NCI-H1436 (cell line): ENCODE measurements at regions not wholly inside any gene's neighbourhood (a gene's known extent, or its start where the extent isn't known, plus 50 kb on each side); places are given as distances from the start of the nearest gene placed in this dataset.

ENCODE experiments used
- DNase-seq: peaks from one replicate; lab custom pipeline; 2025; lab: John Stamatoyannopoulos, UW

DNA sequence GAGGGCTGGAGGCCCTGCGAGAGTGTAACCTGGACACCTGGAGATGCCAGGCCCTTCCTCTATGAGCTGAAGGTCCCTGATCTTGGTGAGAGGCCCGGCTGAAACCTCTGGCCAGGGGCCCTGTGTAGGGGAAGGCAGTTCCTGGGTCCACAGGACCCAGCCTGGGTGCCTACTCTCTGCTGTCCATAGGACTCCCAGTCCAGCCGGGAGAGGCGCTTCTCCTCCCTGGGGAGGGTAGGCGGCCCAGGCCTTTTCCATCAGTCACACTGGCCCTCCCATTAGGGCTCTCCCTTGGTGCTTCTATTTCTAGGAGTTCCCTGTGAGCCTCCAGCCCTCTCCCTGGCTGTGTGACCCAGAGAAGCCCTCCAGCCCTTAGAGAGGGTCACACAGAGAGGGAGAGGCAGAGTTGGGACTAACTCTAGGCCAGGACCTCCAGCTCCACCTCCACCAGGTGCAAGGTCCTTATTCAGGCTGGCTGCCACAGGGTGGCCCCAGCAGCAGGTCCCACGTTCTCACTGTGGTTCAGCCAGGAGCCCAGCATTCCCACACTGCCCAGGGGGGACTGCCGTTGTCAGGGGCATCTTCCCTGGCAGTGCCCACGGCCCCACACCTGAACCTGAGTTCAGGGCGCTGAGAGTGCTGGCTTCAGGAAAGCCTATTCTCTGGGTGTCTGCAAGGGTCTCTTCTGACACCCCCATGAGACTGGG, 146.8 kb downstream of the SMAD6 start:
- DNase-seq: no peak

DNA sequence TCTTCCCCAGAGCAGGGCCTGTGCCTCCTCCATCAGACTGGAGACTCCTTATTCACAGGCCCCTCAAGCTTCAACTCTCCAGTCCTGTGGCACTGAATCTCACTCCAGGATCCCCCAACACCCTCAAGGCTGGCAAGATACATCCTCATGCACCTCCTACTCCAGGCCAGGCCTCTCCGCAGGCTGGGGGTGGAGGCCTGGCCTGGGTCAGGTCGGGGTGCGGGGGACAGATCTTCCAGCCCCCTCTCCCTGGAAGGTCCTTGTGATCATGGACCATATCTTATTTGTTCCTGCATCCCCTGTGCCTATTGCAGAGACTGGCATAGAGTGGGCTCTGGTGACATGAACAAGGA, 147.3 kb downstream of the SMAD6 start:
- DNase-seq: no peak

GRCh38 chr15:66849746-66850077, 147.7 kb downstream of the SMAD6 start:
- no peak for DNase-seq

- no peak for DNase-seq
Observed at GRCh38 chr15:66850078-66850991, 148.3 kb downstream of the SMAD6 start.

- no peak for DNase-seq
Observed at GRCh38 chr15:66850996-66851310, 148.9 kb downstream of the SMAD6 start.

DNA sequence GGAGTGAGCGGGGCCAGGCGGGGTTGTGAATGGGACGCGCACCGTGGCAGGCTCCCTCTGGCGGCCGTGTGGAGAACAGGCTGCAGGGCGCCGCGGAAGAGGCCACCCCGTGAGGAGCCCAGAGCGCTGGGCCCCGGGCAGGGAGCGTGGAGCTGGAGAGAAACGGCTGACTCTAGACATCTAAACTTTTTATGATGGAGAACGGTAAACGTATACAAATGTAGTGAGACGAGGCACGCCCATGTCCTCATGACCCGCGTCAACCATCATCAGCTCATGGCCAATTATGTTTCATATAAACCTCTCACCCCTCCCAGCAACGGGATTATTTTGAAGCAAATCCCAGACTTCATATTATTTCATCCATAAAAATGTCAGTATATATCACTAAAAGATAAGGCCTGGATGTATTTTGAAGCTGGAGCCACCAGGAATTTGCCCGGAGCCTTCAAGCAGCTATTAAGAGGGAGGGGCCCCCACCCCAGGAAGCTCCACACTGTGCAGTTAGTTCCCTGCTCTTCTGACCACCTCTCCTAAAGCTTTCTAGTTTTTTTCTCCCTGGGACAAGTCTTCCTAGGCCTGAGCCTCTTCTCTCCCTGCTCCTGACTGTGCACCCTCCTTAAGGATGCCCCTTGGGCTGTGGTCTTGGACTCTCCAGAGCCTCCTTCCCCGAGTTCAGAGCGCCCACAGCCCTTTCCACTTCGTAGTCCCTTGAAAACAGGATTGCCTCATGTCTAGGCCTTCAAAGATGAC, 149.5 kb downstream of the SMAD6 start:
- peak; percentile 69 for DNase-seq

DNA sequence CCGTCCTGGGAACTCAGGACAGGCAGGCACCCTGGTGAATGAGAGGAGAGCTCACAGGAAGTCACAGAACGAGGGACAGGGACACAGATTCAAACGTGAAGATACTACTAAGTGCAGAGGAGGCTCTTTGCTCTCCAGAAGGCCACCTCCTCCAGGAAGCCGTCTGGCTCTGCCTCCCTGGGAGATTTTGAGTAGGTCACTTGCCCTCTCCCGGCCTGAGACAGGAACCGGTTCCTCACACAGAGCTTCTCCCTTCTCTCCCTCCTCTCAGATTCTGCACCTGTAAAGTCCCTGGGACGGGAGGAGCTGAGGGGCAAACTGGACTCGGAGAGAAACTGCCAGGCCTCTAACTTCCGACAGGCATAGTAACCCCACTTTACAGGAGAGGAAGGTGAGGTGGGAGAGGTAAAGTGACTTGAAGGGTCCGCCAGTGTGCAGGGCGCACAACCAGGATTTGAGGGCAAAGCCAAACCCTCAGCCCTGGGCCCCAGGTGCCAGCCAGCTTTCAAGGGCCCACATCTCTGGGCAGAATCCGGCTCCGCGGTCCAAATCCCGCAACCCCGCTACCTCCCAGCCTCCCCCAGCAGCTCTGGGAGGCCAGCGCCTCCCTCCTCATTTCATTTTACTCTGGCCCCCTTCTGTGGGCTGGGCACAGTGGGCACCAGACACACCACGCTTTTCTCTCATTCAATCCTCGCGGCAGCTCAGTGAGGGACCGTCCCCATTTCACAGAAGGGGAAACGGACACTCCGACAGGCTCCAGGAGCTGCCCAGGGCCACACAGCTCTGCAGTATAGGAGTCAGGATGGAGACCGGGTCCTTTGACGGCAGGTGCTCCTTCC, 150.2 kb downstream of the SMAD6 start:
- DNase-seq: no peak

DNA sequence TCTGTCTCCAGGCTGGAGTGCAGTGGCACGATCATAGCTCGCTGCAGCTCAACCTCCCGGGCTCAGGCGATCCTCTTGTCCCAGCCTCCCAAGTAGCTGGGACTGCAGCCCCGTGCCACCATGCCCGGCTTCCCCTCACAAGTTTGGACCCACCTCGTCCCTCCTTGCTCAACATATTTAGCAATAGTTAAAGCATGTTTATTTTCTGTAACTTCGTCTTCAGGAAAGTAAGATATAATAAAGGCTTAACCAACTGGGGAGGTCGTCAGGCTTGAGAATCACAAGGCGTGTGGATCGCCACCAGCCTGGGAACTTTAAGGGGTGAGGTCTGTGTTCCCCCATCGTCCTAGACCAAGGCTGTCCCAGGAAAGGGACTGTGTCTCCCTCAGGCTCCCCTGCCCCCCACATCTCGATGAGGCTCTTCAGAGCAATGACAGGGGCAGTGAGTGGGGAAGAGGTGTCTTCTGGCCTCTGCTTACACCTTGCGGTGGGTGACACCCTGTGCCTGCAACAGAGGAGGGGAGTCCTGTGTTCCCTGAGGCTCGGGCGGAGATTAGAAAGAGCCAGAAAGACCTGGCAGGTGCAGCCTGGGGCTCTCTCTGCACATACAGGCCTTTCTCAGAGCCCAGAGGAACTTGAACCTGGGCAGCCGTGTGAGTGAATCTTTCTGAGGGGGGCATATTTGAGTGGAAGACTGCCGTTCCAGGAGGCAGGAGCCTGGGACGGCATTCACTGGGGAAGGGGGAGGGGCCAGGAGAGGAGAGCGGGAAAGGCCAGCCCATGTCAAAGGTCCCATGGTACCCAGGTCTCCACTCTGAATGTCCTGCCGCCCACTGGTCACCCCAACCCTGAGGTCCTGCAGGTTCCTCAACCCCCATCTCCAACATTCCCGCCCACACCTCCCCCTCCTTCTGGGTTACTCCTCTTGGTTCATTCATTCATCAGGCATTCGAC, 152.3 kb downstream of the SMAD6 start:
- no peak for DNase-seq

GRCh38 chr15:66855041-66855440, 153.0 kb downstream of the SMAD6 start:
- DNase-seq: no peak

DNA sequence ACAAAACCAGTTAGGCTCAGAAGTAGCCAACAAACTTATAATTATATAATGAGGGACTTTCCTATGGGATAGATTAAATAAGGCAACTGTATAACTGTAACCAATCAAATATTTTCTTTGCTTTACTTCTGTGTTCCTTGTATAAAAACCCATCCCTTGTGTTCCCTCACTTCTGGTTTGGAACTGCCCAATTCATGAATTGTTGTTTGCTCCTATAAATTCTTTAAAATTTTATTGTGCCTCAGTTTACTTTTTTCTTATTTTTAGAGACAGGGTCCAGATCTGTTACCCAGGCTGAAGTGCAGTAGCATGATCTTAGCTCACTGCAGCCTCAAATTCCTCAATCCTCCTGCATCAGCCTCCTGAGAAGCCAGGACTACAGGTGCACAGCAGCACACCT, 155.7 kb downstream of the SMAD6 start:
- DNase-seq: no peak

GRCh38 chr15:66858423-66859207, 156.6 kb downstream of the SMAD6 start:
- no peak for DNase-seq

DNA sequence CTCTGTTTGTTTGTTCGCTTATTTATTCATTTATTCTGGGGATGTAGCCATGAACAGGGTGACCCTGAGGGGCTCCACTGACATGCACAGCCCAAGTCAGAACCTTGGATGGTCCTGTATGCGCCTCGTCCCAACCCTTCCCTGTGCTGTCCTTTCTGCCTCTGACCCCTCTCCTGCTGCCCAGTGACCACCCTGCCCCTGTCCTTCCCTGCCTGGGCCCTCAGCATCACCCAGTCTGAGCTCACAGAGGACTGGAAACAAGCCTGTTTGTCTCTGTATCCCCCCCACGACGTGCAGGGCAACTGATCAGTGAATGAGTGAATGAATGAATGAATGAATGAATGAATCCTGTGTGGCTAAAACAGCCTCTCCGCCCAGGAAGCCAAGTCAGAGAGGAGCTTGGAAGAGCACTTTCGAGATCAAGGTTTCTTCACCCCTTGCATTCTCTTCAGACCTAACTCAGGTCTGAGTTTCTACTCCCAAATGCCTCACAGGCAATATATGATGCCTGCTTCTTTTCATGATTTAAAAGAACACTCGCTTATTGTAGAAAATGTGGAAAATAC, 157.7 kb downstream of the SMAD6 start:
- no peak for DNase-seq

DNA sequence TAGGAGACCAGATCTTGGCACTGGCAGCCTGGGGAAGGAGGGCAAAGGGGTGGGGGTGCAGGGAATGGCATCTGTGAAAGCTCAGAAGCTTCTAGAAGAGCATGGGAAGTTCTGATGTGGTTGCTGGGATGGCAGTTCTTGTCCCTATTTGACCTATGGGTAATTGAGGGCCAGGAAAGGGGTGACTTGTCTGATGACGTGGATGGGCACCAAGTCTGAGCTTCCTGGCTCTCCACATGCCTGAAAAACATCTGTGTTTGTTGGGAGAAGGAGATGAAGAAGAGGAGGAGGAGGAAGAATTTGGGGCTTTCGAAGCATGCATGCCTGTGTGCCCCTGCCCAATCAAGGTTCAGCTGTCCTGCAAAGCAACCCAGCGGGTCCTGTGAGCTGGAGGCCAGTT, 158.8 kb downstream of the SMAD6 start:
- no peak for DNase-seq

GRCh38 chr15:66862111-66862939, 160.3 kb downstream of the SMAD6 start:
- no peak for DNase-seq

- peak; percentile 60 for DNase-seq
Observed at GRCh38 chr15:66862940-66863335, 160.9 kb downstream of the SMAD6 start.

DNA sequence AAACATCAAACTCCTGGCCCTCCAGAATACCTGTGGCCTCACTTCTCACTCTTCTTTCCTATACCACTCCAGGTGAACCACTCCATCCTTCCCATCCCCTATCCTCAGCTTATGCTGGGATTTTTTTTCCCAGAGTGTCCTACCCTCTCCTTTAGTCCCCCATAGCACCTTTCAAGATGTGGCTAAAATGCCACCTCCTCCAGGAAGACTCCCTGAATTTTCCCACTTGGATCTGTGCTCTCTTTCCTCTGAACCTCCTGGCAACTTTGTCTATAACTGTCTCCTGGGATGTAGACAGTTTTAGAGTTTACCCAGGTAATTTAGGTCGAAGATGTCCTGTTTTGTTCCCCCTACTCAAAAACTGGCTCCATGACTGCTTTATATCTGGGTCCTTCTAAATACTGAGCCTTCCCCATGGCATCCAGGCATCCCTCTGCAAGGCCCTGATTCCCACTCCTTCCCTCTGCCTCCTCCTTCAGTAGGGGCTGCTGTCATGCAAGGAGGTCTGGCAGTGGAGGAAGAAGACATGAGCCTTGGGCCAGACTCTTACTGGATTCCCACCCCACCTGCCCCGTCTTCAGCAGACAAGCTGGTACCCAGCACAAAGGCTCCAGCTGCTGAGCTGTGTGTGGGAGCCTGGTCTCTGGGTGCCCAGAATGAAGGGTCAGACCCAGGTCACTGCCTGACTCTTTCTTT, 161.5 kb downstream of the SMAD6 start:
- no peak for DNase-seq

DNA sequence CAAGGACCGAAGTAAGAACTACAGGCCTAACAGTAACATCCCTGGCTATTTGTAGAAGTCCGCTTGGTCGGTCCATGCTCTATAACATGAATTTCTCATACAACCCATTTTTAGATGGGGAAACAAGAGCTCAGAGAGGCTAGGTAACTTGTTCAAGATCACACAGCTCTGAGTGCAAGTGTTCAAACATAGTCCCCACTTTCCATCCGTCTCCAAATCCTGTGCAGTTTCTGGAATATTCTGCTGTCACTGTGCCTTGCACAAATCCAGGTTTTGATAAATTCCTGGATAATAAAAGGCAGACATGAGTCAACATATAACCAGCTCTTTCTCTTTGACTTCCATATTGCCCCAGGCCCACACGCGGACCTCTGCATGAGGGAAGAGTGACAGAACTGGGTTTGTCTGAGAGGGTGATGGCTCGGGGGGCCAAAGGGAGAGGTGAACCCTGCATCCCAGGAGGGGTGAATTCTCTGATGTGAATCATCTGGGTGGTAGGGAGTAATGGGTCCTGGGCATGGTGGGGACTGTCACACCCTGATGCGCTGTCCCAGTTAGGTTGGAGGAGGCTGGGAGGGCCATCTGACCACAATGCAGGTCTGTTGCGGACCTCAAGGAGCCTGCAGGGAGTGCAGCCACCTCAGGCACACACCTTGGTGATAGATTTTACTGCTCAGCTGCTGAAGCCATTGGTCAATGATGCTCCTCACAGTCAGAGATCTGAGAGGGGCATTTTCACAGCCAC, 162.2 kb downstream of the SMAD6 start:
- DNase-seq: no peak

DNA sequence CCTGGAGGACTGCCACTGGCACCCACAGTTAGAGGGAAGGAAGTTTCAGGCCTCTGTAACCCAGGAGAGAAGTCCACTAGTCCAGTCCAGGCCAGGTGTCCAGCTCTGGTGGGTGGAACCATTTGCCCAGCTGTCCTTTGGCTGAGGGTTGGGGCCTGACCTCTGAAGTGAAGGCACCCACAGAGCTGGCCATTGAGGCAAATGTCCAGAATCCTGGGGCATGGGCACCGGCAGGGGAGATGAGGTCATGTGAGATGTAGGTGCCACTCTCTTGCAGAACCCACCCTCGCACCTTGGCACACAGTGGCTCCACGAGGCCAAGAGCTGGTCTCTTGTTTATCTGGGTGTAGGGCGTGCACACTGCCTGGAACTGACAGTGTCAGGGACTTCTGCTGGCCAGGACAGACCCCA, 162.8 kb downstream of the SMAD6 start:
- DNase-seq: no peak
